ENCODE measurements at regions not wholly inside any gene's neighbourhood (a gene's known extent, or its start where the extent isn't known, plus 50 kb on each side); places are given as distances from the start of the nearest gene placed in this dataset.

DNA sequence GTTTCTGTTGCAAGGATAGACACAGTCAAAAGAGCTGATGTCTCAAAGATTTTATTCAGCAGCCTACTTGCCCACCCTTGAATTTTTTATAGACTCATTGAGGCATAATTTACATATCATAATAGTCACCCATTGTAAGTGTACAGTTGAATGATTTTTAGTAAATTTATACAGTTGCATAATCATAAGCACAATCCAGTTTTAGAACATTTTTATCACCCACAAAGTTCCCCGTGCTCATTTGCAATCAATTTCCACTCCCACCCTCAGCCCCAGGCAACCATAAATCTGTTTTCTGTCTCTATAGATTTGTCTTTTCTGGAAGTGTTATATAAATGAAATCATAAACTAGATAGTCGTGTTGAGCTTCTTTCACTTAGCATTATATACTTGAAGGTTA lies 517.7 kb downstream of the TLE1 start:
- TF ChIP-seq, protein P1, sequence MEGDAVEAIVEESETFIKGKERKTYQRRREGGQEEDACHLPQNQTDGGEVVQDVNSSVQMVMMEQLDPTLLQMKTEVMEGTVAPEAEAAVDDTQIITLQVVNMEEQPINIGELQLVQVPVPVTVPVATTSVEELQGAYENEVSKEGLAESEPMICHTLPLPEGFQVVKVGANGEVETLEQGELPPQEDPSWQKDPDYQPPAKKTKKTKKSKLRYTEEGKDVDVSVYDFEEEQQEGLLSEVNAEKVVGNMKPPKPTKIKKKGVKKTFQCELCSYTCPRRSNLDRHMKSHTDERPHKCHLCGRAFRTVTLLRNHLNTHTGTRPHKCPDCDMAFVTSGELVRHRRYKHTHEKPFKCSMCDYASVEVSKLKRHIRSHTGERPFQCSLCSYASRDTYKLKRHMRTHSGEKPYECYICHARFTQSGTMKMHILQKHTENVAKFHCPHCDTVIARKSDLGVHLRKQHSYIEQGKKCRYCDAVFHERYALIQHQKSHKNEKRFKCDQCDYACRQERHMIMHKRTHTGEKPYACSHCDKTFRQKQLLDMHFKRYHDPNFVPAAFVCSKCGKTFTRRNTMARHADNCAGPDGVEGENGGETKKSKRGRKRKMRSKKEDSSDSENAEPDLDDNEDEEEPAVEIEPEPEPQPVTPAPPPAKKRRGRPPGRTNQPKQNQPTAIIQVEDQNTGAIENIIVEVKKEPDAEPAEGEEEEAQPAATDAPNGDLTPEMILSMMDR (IDR thresholded peaks at IDR 0.05), result no peak
- TF ChIP-seq POLR2A (IDR thresholded peaks at IDR 0.05), result no peak
